ENCODE measurements at regions not wholly inside any gene's neighbourhood (a gene's known extent, or its start where the extent isn't known, plus 50 kb on each side); places are given as distances from the start of the nearest gene placed in this dataset.

- no peaks in the 10 kb centered on the region for H3K27me3 ChIP-seq (ENCODE audit: control insufficient read depth, insufficient read depth, low read length)
- H3K4me3 ChIP-seq (ENCODE audit: low read depth, low read length), result no peak overlapping the region
- no peaks in the 10 kb centered on the region for H3K36me3 ChIP-seq (ENCODE audit: control insufficient read depth, insufficient read depth, low read length)
- TF ChIP-seq CTCF (IDR thresholded peaks at IDR 0.05; ENCODE audit: insufficient read depth, low read length, poor library complexity, severe bottlenecking), result no peak
- DNase-seq (ENCODE audit: low read depth), result no peak
These were observed 301.4 kb downstream of the MAF start for GRCh38 chr16:79298894-79299799.

- no peak overlapping the region for H3K4me3 ChIP-seq (ENCODE audit: low read depth, low read length)
- no peaks in the 10 kb centered on the region for H3K36me3 ChIP-seq (ENCODE audit: control insufficient read depth, insufficient read depth, low read length)
- no peaks in the 10 kb centered on the region for H3K27me3 ChIP-seq (ENCODE audit: control insufficient read depth, insufficient read depth, low read length)
- DNase-seq (ENCODE audit: low read depth), result no peak
- no peak for TF ChIP-seq CTCF (IDR thresholded peaks at IDR 0.05; ENCODE audit: insufficient read depth, low read length, poor library complexity, severe bottlenecking)
These were observed 302.1 kb downstream of the MAF start for GRCh38 chr16:79298476-79298875.

- Histone ChIP-seq H3K36me3 (ENCODE audit: control insufficient read depth, insufficient read depth, low read length) (no peaks in the 10 kb centered on the region), H3K27me3 (ENCODE audit: control insufficient read depth, insufficient read depth, low read length) (no peaks in the 10 kb centered on the region), H3K4me3 (ENCODE audit: low read depth, low read length) (no peak overlapping the region)
- DNase-seq (ENCODE audit: low read depth), result no peak
- no peak for TF ChIP-seq CTCF (IDR thresholded peaks at IDR 0.05; ENCODE audit: insufficient read depth, low read length, poor library complexity, severe bottlenecking)
These were observed 302.7 kb downstream of the MAF start for GRCh38 chr16:79297805-79298204.

- no peak for TF ChIP-seq CTCF (IDR thresholded peaks at IDR 0.05; ENCODE audit: insufficient read depth, low read length, poor library complexity, severe bottlenecking)
- Histone ChIP-seq H3K27me3 (ENCODE audit: control insufficient read depth, insufficient read depth, low read length) (no peaks in the 10 kb centered on the region), H3K36me3 (ENCODE audit: control insufficient read depth, insufficient read depth, low read length) (no peaks in the 10 kb centered on the region), H3K4me3 (ENCODE audit: low read depth, low read length) (no peak overlapping the region)
- DNase-seq (ENCODE audit: low read depth), result no peak
These were observed 303.2 kb downstream of the MAF start for GRCh38 chr16:79297296-79297695.

GRCh38 chr16:79296491-79296890, 304.0 kb downstream of the MAF start:
- no peak overlapping the region for H3K4me3 ChIP-seq (ENCODE audit: low read depth, low read length)
- TF ChIP-seq CTCF (IDR thresholded peaks at IDR 0.05; ENCODE audit: insufficient read depth, low read length, poor library complexity, severe bottlenecking), result no peak
- no peaks in the 10 kb centered on the region for H3K36me3 ChIP-seq (ENCODE audit: control insufficient read depth, insufficient read depth, low read length)
- no peaks in the 10 kb centered on the region for H3K27me3 ChIP-seq (ENCODE audit: control insufficient read depth, insufficient read depth, low read length)
- no peak for DNase-seq (ENCODE audit: low read depth)

GRCh38 chr16:79295746-79296145, 304.8 kb downstream of the MAF start:
- Histone ChIP-seq H3K4me3 (ENCODE audit: low read depth, low read length) (no peak overlapping the region), H3K27me3 (ENCODE audit: control insufficient read depth, insufficient read depth, low read length) (no peaks in the 10 kb centered on the region), H3K36me3 (ENCODE audit: control insufficient read depth, insufficient read depth, low read length) (no peaks in the 10 kb centered on the region)
- TF ChIP-seq CTCF (IDR thresholded peaks at IDR 0.05; ENCODE audit: insufficient read depth, low read length, poor library complexity, severe bottlenecking), result no peak
- no peak for DNase-seq (ENCODE audit: low read depth)
